OCI-LY7 (cell line): ENCODE measurements at regions not wholly inside any gene's neighbourhood (a gene's known extent, or its start where the extent isn't known, plus 50 kb on each side); places are given as distances from the start of the nearest gene placed in this dataset.

Experiments
- BruUV-seq: library from RNA; stranded (reverse); fragments of 400-500 nt; replicated peaks from 2 replicates; lab custom pipeline; 2021; lab: Mats Ljungman, UMichigan
- CTCF ChIA-PET: fragments of 300-600 bp; sonication (Branson Sonifier 250); formaldehyde crosslinking; loops from one replicate; lab custom pipeline; 2022; ENCODE audit warnings: antibody characterized with exemption; ENCODE audit not compliant: unreplicated experiment; lab: Charles Lee
- POLR2A ChIA-PET: fragments of 300-600 bp; sonication (Branson Sonifier 250); formaldehyde crosslinking; loops from one replicate; lab custom pipeline; 2022; ENCODE audit warnings: antibody characterized with exemption; lab: Charles Lee
- DNase-seq: peaks from one replicate; pipeline ENCODE4 v3.0.0-alpha.2; 2015; ENCODE audit warnings: low spot score
- H2AFZ ChIP-seq: fragments of 200-600 bp; sonication (generic), shearing (Covaris generic); 2 replicates; pipeline ENCODE4 v1.6.1; 2014; ENCODE audit warnings: mild to moderate bottlenecking, antibody characterized with exemption, low read length, moderate library complexity
- H3K27ac ChIP-seq: fragments of 200-600 bp; sonication (generic); 2 replicates; pipeline ENCODE4 v1.5.1; 2014; ENCODE audit warnings: mixed run types, low read depth, mild to moderate bottlenecking, moderate library complexity, low read length, inconsistent platforms; ENCODE audit not compliant: poor library complexity, severe bottlenecking
- H3K36me3 ChIP-seq: fragments of 200-600 bp; sonication (generic); 2 replicates; pipeline ENCODE4 v1.6.1; 2014; ENCODE audit warnings: mild to moderate bottlenecking, antibody characterized with exemption, low read length, moderate library complexity, mixed read lengths; ENCODE audit not compliant: insufficient read depth
- H3K4me1 ChIP-seq: fragments of 200-600 bp; sonication (generic); 2 replicates; pipeline ENCODE4 v1.5.1; 2014; ENCODE audit warnings: mild to moderate bottlenecking, low read length; ENCODE audit not compliant: insufficient read depth, poor library complexity, severe bottlenecking
- H3K4me2 ChIP-seq: fragments of 200-600 bp; sonication (generic); 2 replicates; pipeline ENCODE4 v1.6.1; 2014; ENCODE audit warnings: mild to moderate bottlenecking, low read length
- H3K4me3 ChIP-seq: fragments of 200-600 bp; sonication (generic); 2 replicates; pipeline ENCODE4 v1.5.1; 2014; ENCODE audit warnings: mild to moderate bottlenecking, low read depth, low read length; ENCODE audit not compliant: poor library complexity, severe bottlenecking
- H3K79me2 ChIP-seq: fragments of 200-600 bp; sonication (generic); 2 replicates; pipeline ENCODE4 v1.6.1; 2016; ENCODE audit warnings: low read depth, mild to moderate bottlenecking, low read length, moderate library complexity, mixed read lengths; ENCODE audit not compliant: insufficient read depth
- H3K9me2 ChIP-seq: fragments of 200-600 bp; sonication (generic); 2 replicates; pipeline ENCODE4 v1.6.1; 2016; ENCODE audit warnings: mild to moderate bottlenecking, low read length, mixed read lengths; ENCODE audit not compliant: insufficient read depth
- H3K9me3 ChIP-seq: fragments of 200-600 bp; sonication (generic); 2 replicates; pipeline ENCODE4 v1.6.1; 2014; ENCODE audit warnings: mild to moderate bottlenecking, mixed run types, low read length, mixed read lengths
- H4K20me1 ChIP-seq: fragments of 200-600 bp; sonication (generic); 2 replicates; pipeline ENCODE4 v1.6.1; 2014; ENCODE audit warnings: mild to moderate bottlenecking, antibody characterized with exemption, low read length, moderate library complexity, mixed read lengths; ENCODE audit not compliant: insufficient read depth
- CTCF ChIP-seq: fragments of 200-600 bp; sonication (generic); conservative IDR thresholded peaks from 2 replicates; pipeline ENCODE4 v1.5.1; 2014; ENCODE audit warnings: mild to moderate bottlenecking, antibody characterized with exemption, low read length, moderate library complexity, mixed read lengths
- EZH2phosphoT487 ChIP-seq: fragments of 200-600 bp; sonication (generic); IDR thresholded peaks from 2 replicates; pipeline ENCODE4 v1.6.1; 2018; ENCODE audit warnings: low read depth, borderline replicate concordance, mild to moderate bottlenecking, mixed run types, antibody characterized with exemption, low read length, moderate library complexity, mixed read lengths
- intact Hi-C: fragments of 100-400 bp; cut with micrococcal nuclease; formaldehyde crosslinking; loops from one replicate; pipeline ENCODE4 v1.10.0; 2022; ENCODE audit not compliant: unreplicated experiment

- H3K4me1 ChIP-seq, result no peaks in the 10 kb centered on the region
- no peak for DNase-seq
- no peak overlapping the region for H3K4me2 ChIP-seq
- H3K9me2 ChIP-seq, result no peaks in the 10 kb centered on the region
- H3K9me3 ChIP-seq, result no peaks in the 10 kb centered on the region
- BruUV-seq, result no TSS peak
- H3K27ac ChIP-seq, result no peak overlapping the region
- H3K4me3 ChIP-seq, result no peak overlapping the region
- TF ChIP-seq CTCF (no peak), EZH2phosphoT487 (no peak)
- no peaks in the 10 kb centered on the region for H3K79me2 ChIP-seq
- ChIA-PET CTCF (no interaction called here), POLR2A (no interaction called here)
- H4K20me1 ChIP-seq, result no peaks in the 10 kb centered on the region
- no peaks in the 10 kb centered on the region for H3K36me3 ChIP-seq
- intact Hi-C loops, result no loop called here
- H2AFZ ChIP-seq, result no peak overlapping the region
Measured at GRCh38 chr5:152094716-152095115, 170.1 kb upstream of the GLRA1 start.

- no peak overlapping the region for H3K4me2 ChIP-seq
- intact Hi-C loops, result no loop called here
- H3K27ac ChIP-seq, result no peak overlapping the region
- H3K4me1 ChIP-seq, result no peaks in the 10 kb centered on the region
- no peak overlapping the region for H3K4me3 ChIP-seq
- no peaks in the 10 kb centered on the region for H3K9me2 ChIP-seq
- no peak overlapping the region for H2AFZ ChIP-seq
- DNase-seq, result no peak
- no peaks in the 10 kb centered on the region for H3K36me3 ChIP-seq
- CTCF ChIA-PET, result no interaction called here
- H3K79me2 ChIP-seq, result no peaks in the 10 kb centered on the region
- TF ChIP-seq EZH2phosphoT487 (no peak), CTCF (no peak)
- H3K9me3 ChIP-seq, result no peaks in the 10 kb centered on the region
- POLR2A ChIA-PET, result interaction anchor here (0.7 kb wide), 1 partner anchor 213 kb away, joined by 3 read pairs; no protein-coding TSS in a partner anchor
- BruUV-seq, result no TSS peak
- H4K20me1 ChIP-seq, result no peaks in the 10 kb centered on the region
Measured at GRCh38 chr5:152094060-152094459, 169.4 kb upstream of the GLRA1 start.

GRCh38 chr5:152092580-152092979, 167.9 kb upstream of the GLRA1 start:
- ChIA-PET POLR2A (no interaction called here), CTCF (no interaction called here)

More at GRCh38 chr5:152092580-152092979, 167.9 kb upstream of the GLRA1 start:
- H4K20me1 ChIP-seq, result no peaks in the 10 kb centered on the region
- H2AFZ ChIP-seq, result no peak overlapping the region
- H3K9me3 ChIP-seq, result no peaks in the 10 kb centered on the region
- H3K79me2 ChIP-seq, result no peaks in the 10 kb centered on the region
- TF ChIP-seq EZH2phosphoT487 (no peak), CTCF (no peak)
- H3K4me2 ChIP-seq, result no peak overlapping the region
- intact Hi-C loops, result no loop called here
- no peaks in the 10 kb centered on the region for H3K36me3 ChIP-seq
- H3K4me3 ChIP-seq, result no peak overlapping the region
- H3K9me2 ChIP-seq, result no peaks in the 10 kb centered on the region
- DNase-seq, result no peak
- H3K4me1 ChIP-seq, result no peaks in the 10 kb centered on the region
- H3K27ac ChIP-seq, result no peak overlapping the region
- no TSS peak for BruUV-seq
